H1 (cell line): ENCODE measurements at regions not wholly inside any gene's neighbourhood (a gene's known extent, or its start where the extent isn't known, plus 50 kb on each side); places are given as distances from the start of the nearest gene placed in this dataset.

Experiments
- CTCF ChIA-PET: fragments of 300-600 bp; sonication (Branson Sonifier 250); formaldehyde crosslinking; loops from one replicate; lab custom pipeline; 2021; ENCODE audit not compliant: partially characterized antibody; lab: Charles Lee
- POLR2A ChIA-PET: fragments of 300-600 bp; sonication (Branson Sonifier 250); formaldehyde crosslinking; loops from one replicate; lab custom pipeline; 2021; ENCODE audit warnings: inconsistent platforms; ENCODE audit not compliant: partially characterized antibody; lab: Charles Lee
- DNase-seq, 2 experiments: peaks; one replicate each; pipeline versions ENCODE4 v3.0.0 to v3.0.0-alpha.2; 2010 to 2022; ENCODE audit warnings: low spot score in 2 of 2, low read depth in 1 of 2, mixed read lengths in 1 of 2
- FAIRE-seq: peaks from 2 replicates; lab custom pipeline; 2011; peaks lifted over from hg19 to GRCh38; lab: Jason Lieb, UNC
- H2AFZ ChIP-seq: 2 replicates; pipeline ENCODE4 v1.8.1; 2012; ENCODE audit warnings: low read length, inconsistent platforms
- H2AK5ac ChIP-seq: 2 replicates; pipeline ENCODE4 v1.6.1; 2013; ENCODE audit warnings: low read depth, low read length
- H2BK120ac ChIP-seq: replicated peaks from 2 replicates; pipeline ENCODE3; 2013; ENCODE audit warnings: low read depth, low read length, inconsistent platforms
- H2BK12ac ChIP-seq: 2 replicates; pipeline ENCODE4 v1.6.1; 2013; ENCODE audit warnings: low read depth, low read length
- H2BK15ac ChIP-seq: 2 replicates; pipeline ENCODE4 v1.6.1; 2013; ENCODE audit warnings: low read length
- H2BK20ac ChIP-seq: 2 replicates; pipeline ENCODE4 v1.6.1; 2013; ENCODE audit warnings: low read length
- H2BK5ac ChIP-seq: 2 replicates; pipeline ENCODE4 v1.6.1; 2013; ENCODE audit warnings: low read depth, low read length
- H3K14ac ChIP-seq: 2 replicates; pipeline ENCODE4 v1.6.1; 2013; ENCODE audit warnings: inconsistent platforms; ENCODE audit not compliant: insufficient read length
- H3K18ac ChIP-seq: 2 replicates; pipeline ENCODE4 v1.6.1; 2013; ENCODE audit warnings: low read length; ENCODE audit errors: extremely low read depth
- H3K23ac ChIP-seq: 2 replicates; pipeline ENCODE4 v1.6.1; 2013; ENCODE audit warnings: inconsistent platforms; ENCODE audit not compliant: insufficient read length
- H3K23me2 ChIP-seq: 2 replicates; pipeline ENCODE4 v1.6.1; 2013; ENCODE audit warnings: low read depth, low read length
- H3K27ac ChIP-seq: 2 replicates; pipeline ENCODE4 v1.6.1; 2011; ENCODE audit warnings: low read depth, low read length, inconsistent platforms
- H3K27me3 ChIP-seq, 4 experiments: replicated peaks in 1 of 4; 1 replicate in 1 of 4; 2 replicates in 3 of 4; pipeline versions ENCODE4 v1.6.1 to v1.8.1; 2011 to 2013; ENCODE audit warnings: low read length in 3 of 4, mild to moderate bottlenecking in 3 of 4, inconsistent platforms in 2 of 4, mixed read lengths in 2 of 4, moderate library complexity in 1 of 4; ENCODE audit not compliant: control insufficient read depth in 3 of 4, insufficient read depth in 3 of 4; ENCODE audit errors: extremely low read depth in 1 of 4
- H3K36me3 ChIP-seq, 4 experiments: 2 replicates each; pipeline versions ENCODE4 v1.6.1 to v1.8.1; 2011 to 2013; ENCODE audit warnings: mild to moderate bottlenecking in 4 of 4, low read length in 3 of 4, moderate library complexity in 2 of 4, control low read depth in 1 of 4, inconsistent platforms in 1 of 4; ENCODE audit not compliant: insufficient read depth in 4 of 4, control insufficient read depth in 2 of 4
- H3K4ac ChIP-seq: replicated peaks from 2 replicates; pipeline ENCODE3; 2013; ENCODE audit warnings: low read length, low read depth, mixed read lengths, inconsistent platforms; ENCODE audit not compliant: insufficient read length
- H3K4me1 ChIP-seq, 4 experiments: replicated peaks in 1 of 4; 1 replicate in 1 of 4; 2 replicates in 3 of 4; pipeline versions ENCODE4 v1.6.1 to v1.8.1; 2011 to 2013; ENCODE audit warnings: low read length in 3 of 4, inconsistent platforms in 2 of 4, mixed read lengths in 1 of 4; ENCODE audit not compliant: insufficient read depth in 4 of 4, control insufficient read depth in 3 of 4
- H3K4me2 ChIP-seq, 2 experiments: 2 replicates each; pipeline versions ENCODE4 v1.6.1 to v1.8.1; 2011 to 2013; ENCODE audit warnings: low read depth in 2 of 2, low read length in 2 of 2, control low read depth in 1 of 2, inconsistent platforms in 1 of 2, mild to moderate bottlenecking in 1 of 2; ENCODE audit not compliant: insufficient read depth in 1 of 2
- H3K4me3 ChIP-seq, 4 experiments: fragments of 200-600, 300-600 bp in 1 of 4; sonication (generic), shearing (Covaris generic), sonication (Bioruptor Twin) in 1 of 4; 2 replicates each; pipeline versions ENCODE4 v1.5.1 to v1.8.1; 2011 to 2016; ENCODE audit warnings: low read length in 4 of 4, low read depth in 3 of 4, control low read depth in 2 of 4, inconsistent platforms in 2 of 4, mild to moderate bottlenecking in 2 of 4, mixed read lengths in 1 of 4, moderate library complexity in 1 of 4; ENCODE audit not compliant: insufficient read depth in 2 of 4; ENCODE audit errors: extremely low read depth in 1 of 4
- H3K56ac ChIP-seq: replicated peaks from 2 replicates; pipeline ENCODE3; 2013; ENCODE audit warnings: low read depth, mild to moderate bottlenecking, mixed read lengths, low read length, inconsistent platforms; ENCODE audit not compliant: insufficient read length
- H3K79me1 ChIP-seq: 2 replicates; pipeline ENCODE4 v1.6.1; 2013; ENCODE audit warnings: low read depth, low read length, control low read depth
- H3K79me2 ChIP-seq, 2 experiments: 2 replicates each; pipeline versions ENCODE4 v1.6.1 to v1.8.1; 2012 to 2013; ENCODE audit warnings: low read length in 2 of 2, mild to moderate bottlenecking in 2 of 2, inconsistent platforms in 1 of 2; ENCODE audit not compliant: insufficient read depth in 2 of 2, control insufficient read depth in 1 of 2
- H3K9ac ChIP-seq, 4 experiments: replicated peaks in 1 of 4; 1 replicate in 1 of 4; 2 replicates in 3 of 4; pipeline versions ENCODE4 v1.6.1 to v1.8.1; 2011 to 2013; ENCODE audit warnings: low read depth in 3 of 4, low read length in 3 of 4, control low read depth in 2 of 4, mild to moderate bottlenecking in 2 of 4, moderate library complexity in 2 of 4, inconsistent platforms in 1 of 4; ENCODE audit errors: extremely low read depth in 1 of 4
- H3K9me3 ChIP-seq, 2 experiments: 2 replicates each; pipeline versions ENCODE4 v1.6.1 to v1.8.1; 2012 to 2013; ENCODE audit warnings: mild to moderate bottlenecking in 2 of 2, moderate library complexity in 2 of 2, control low read depth in 1 of 2, inconsistent platforms in 1 of 2, low read depth in 1 of 2, low read length in 1 of 2, mixed read lengths in 1 of 2; ENCODE audit not compliant: insufficient read depth in 2 of 2
- H4K20me1 ChIP-seq, 2 experiments: replicated peaks in 1 of 2; 2 replicates each; pipeline versions ENCODE3 to v1.8.1; 2011 to 2013; ENCODE audit warnings: inconsistent platforms in 2 of 2, low read length in 2 of 2, mild to moderate bottlenecking in 1 of 2; ENCODE audit not compliant: insufficient read depth in 2 of 2, control insufficient read depth in 1 of 2
- H4K5ac ChIP-seq: 2 replicates; pipeline ENCODE4 v1.6.1; 2013; ENCODE audit warnings: low read length, low read depth, mixed read lengths, inconsistent platforms; ENCODE audit not compliant: insufficient read length
- H4K8ac ChIP-seq: 2 replicates; pipeline ENCODE4 v1.8.0; 2013; ENCODE audit warnings: mild to moderate bottlenecking, moderate library complexity, low read length, inconsistent platforms; ENCODE audit not compliant: insufficient read depth; ENCODE audit errors: extremely low read depth
- H4K91ac ChIP-seq: replicated peaks from 2 replicates; pipeline ENCODE3; 2013; ENCODE audit warnings: low read length, mixed read lengths, inconsistent platforms; ENCODE audit not compliant: insufficient read length
- CREB1 ChIP-seq: IDR thresholded peaks from 2 replicates; pipeline ENCODE4 v1.6.1; 2012; ENCODE audit warnings: inconsistent platforms
- CTBP2 ChIP-seq: IDR thresholded peaks from 2 replicates; pipeline ENCODE4 v1.7.0; 2011; ENCODE audit warnings: borderline replicate concordance, mild to moderate bottlenecking, moderate library complexity, mixed read lengths, low read length; ENCODE audit not compliant: insufficient read depth, insufficient read length
- MAFK ChIP-seq: IDR thresholded peaks from 2 replicates; pipeline ENCODE4 v1.6.1; 2012; ENCODE audit warnings: low read depth, mild to moderate bottlenecking, improper control_type of control experiment, low read length
- NANOG ChIP-seq: IDR thresholded peaks from 2 replicates; pipeline ENCODE4 v1.6.1; 2011; ENCODE audit warnings: low read length, low read depth, mild to moderate bottlenecking, inconsistent platforms; ENCODE audit not compliant: insufficient read depth, poor library complexity, severe bottlenecking
- POLR2AphosphoS5 ChIP-seq: IDR thresholded peaks from 2 replicates; pipeline ENCODE4 v1.6.1; 2011; ENCODE audit warnings: low read depth, low read length
- POU5F1 ChIP-seq: IDR thresholded peaks from 2 replicates; pipeline ENCODE4 v1.6.1; 2011; ENCODE audit warnings: low read depth, mild to moderate bottlenecking, low read length, moderate library complexity
- RFX5 ChIP-seq: IDR thresholded peaks from 2 replicates; pipeline ENCODE4 v1.6.1; 2011; ENCODE audit warnings: low read depth, low read length, improper control_type of control experiment, borderline replicate concordance
- SIX5 ChIP-seq: IDR thresholded peaks from 2 replicates; pipeline ENCODE4 v1.6.1; 2011; ENCODE audit warnings: mild to moderate bottlenecking, low read depth, low read length
- TAF7 ChIP-seq: optimal IDR thresholded peaks from 2 replicates; pipeline ENCODE3; 2011; ENCODE audit warnings: low read depth, mild to moderate bottlenecking, inconsistent platforms, low read length, moderate library complexity, borderline replicate concordance
- TCF12 ChIP-seq: IDR thresholded peaks from 2 replicates; pipeline ENCODE4 v1.6.1; 2011; ENCODE audit warnings: low read depth, mild to moderate bottlenecking, low read length
- ZNF274 ChIP-seq: IDR thresholded peaks from 2 replicates; pipeline ENCODE4 v1.7.0; 2012; ENCODE audit warnings: low read length, borderline replicate concordance; ENCODE audit errors: extremely low read depth
- WGBS, 2 experiments: shearing (Covaris generic) in 1 of 2; methylation state at CpG; one replicate each; pipeline versions ENCODE4 v1.1.6 to v1.1.7; 2013 to 2015; ENCODE audit warnings: low lambda C conversion rate in 2 of 2, mixed read lengths in 2 of 2, inconsistent platforms in 1 of 2, low coverage in 1 of 2, missing lambda C conversion rate in 1 of 2; ENCODE audit not compliant: insufficient replicate concordance in 2 of 2, insufficient coverage in 1 of 2, insufficient read length in 1 of 2; ENCODE audit errors: extremely low coverage in 1 of 2, missing lambda C conversion rate in 1 of 2; 5-methylcytosine and 5-hydroxymethylcytosine counted together

GRCh38 chr7:110209884-110210283 lies 881.0 kb upstream of the LRRN3 start:
- no peaks in the 10 kb centered on the region for H3K23me2 ChIP-seq
- no peak overlapping the region for H3K23ac ChIP-seq
- H3K36me3 ChIP-seq = no peaks in the 10 kb centered on the region
- H2BK15ac ChIP-seq = no peak overlapping the region
- no peak overlapping the region for H2AK5ac ChIP-seq
- no peak overlapping the region for H2BK20ac ChIP-seq
- POLR2A ChIA-PET = no interaction called here
- no peak overlapping the region for H2BK120ac ChIP-seq
- no peak overlapping the region for H3K27ac ChIP-seq
- H2AFZ ChIP-seq = no peak overlapping the region
- no peaks in the 10 kb centered on the region for H3K4me1 ChIP-seq
- 95% methylated on average over 1 of the region's 1 CpG; no CpG with 5 or more reads in 1 of the 2 experiments for WGBS, 2 experiments
- FAIRE-seq = no peak
- no peak overlapping the region for H4K8ac ChIP-seq
- H3K9ac ChIP-seq = no peak overlapping the region
- peaks cover 4% of the 10 kb centered on the region in 2 experiments; a peak in 2 of 4 replicates for H3K9me3 ChIP-seq
- no peak overlapping the region for H3K4me3 ChIP-seq
- H3K56ac ChIP-seq = no peak overlapping the region
- DNase-seq = no peak
- no peak overlapping the region for H3K4ac ChIP-seq
- H3K14ac ChIP-seq = no peak overlapping the region
- no peak overlapping the region for H3K18ac ChIP-seq
- CTCF ChIA-PET = interaction anchor here (1.0 kb wide), 1 partner anchor 120 kb away, joined by 3 read pairs; no protein-coding TSS in a partner anchor
- no peak overlapping the region for H2BK12ac ChIP-seq
- H4K5ac ChIP-seq = no peak overlapping the region
- TF ChIP-seq CREB1 = no peak
- TF ChIP-seq RFX5 = no peak
- TF ChIP-seq TCF12 = no peak
- TF ChIP-seq POLR2AphosphoS5 = no peak
- no peak for TF ChIP-seq CTBP2
- TF ChIP-seq SIX5 = no peak
- TF ChIP-seq ZNF274 = no peak
- no peak for TF ChIP-seq POU5F1
- TF ChIP-seq NANOG = no peak
- no peak for TF ChIP-seq MAFK
- no peak for TF ChIP-seq TAF7
- H4K20me1 ChIP-seq = no peaks in the 10 kb centered on the region
- H3K27me3 ChIP-seq = no peaks in the 10 kb centered on the region
- H3K79me1 ChIP-seq = no peaks in the 10 kb centered on the region
- no peak overlapping the region for H4K91ac ChIP-seq
- H3K4me2 ChIP-seq = no peak overlapping the region
- no peaks in the 10 kb centered on the region for H3K79me2 ChIP-seq
- no peak overlapping the region for H2BK5ac ChIP-seq
